Liver (tissue), 8 donors: ENCODE measurements at regions not wholly inside any gene's neighbourhood (a gene's known extent, or its start where the extent isn't known, plus 50 kb on each side); places are given as distances from the start of the nearest gene placed in this dataset.
A peak's percentile ranks its signal among the peaks of the same experiment; 100 is the strongest.

Source experiments
- DNase-seq: peaks from one replicate; pipeline ENCODE4 v3.0.0-alpha.2; 2017; ENCODE audit warnings: low spot score
- H3K27ac ChIP-seq, 2 donors: one replicate each; pipeline ENCODE4 v1.7.0; 2013; ENCODE audit warnings: inconsistent platforms in 2 of 2, low read length in 2 of 2, control low read depth in 1 of 2, low read depth in 1 of 2, mild to moderate bottlenecking in 1 of 2
- H3K27me3 ChIP-seq, 4 donors: one replicate each; pipeline versions ENCODE4 v1.6.1 to v1.7.0; 2013; ENCODE audit warnings: low read length in 3 of 4, inconsistent platforms in 1 of 4, mild to moderate bottlenecking in 1 of 4, moderate library complexity in 1 of 4; ENCODE audit not compliant: control insufficient read depth in 4 of 4, insufficient read depth in 4 of 4
- H3K36me3 ChIP-seq, 4 donors: one replicate each; pipeline versions ENCODE4 v1.6.1 to v1.7.0; 2013; ENCODE audit warnings: low read length in 3 of 4, mild to moderate bottlenecking in 3 of 4, low read depth in 1 of 4, moderate library complexity in 1 of 4; ENCODE audit not compliant: control insufficient read depth in 4 of 4, insufficient read depth in 3 of 4
- H3K4me1 ChIP-seq, 4 donors: one replicate each; pipeline versions ENCODE4 v1.6.1 to v1.7.0; 2013; ENCODE audit warnings: low read length in 3 of 4, mild to moderate bottlenecking in 3 of 4, moderate library complexity in 1 of 4; ENCODE audit not compliant: control insufficient read depth in 4 of 4, insufficient read depth in 4 of 4
- H3K4me3 ChIP-seq, 3 donors: one replicate each; pipeline versions ENCODE4 v1.6.1 to v1.7.0; 2013; ENCODE audit warnings: low read length in 3 of 3, control low read depth in 1 of 3, low read depth in 1 of 3, mild to moderate bottlenecking in 1 of 3
- H3K9ac ChIP-seq, 2 donors: one replicate each; pipeline ENCODE4 v1.7.0; 2013; ENCODE audit warnings: low read length in 2 of 2, mild to moderate bottlenecking in 2 of 2, moderate library complexity in 2 of 2, control low read depth in 1 of 2, low read depth in 1 of 2
- H3K9me3 ChIP-seq, 4 donors: one replicate each; pipeline versions ENCODE4 v1.6.1 to v1.7.0; 2013; ENCODE audit warnings: low read length in 3 of 4; ENCODE audit not compliant: control insufficient read depth in 4 of 4
- EGR1 ChIP-seq, 2 donors: IDR thresholded peaks; 2 replicates each; pipeline ENCODE4 v1.6.1; 2016 to 2018; ENCODE audit warnings: antibody characterized with exemption in 2 of 2, low read depth in 2 of 2
- FOXA1 ChIP-seq: IDR thresholded peaks from 2 replicates; pipeline ENCODE4 v1.6.1; 2016; ENCODE audit warnings: antibody characterized with exemption
- FOXA2 ChIP-seq: IDR thresholded peaks from 2 replicates; pipeline ENCODE4 v1.6.1; 2016; ENCODE audit warnings: antibody characterized with exemption
- GABPA ChIP-seq, 2 donors: IDR thresholded peaks in 1 of 2; conservative IDR thresholded peaks in 1 of 2; 2 replicates each; pipeline ENCODE4 v1.6.1; 2016; ENCODE audit warnings: antibody characterized with exemption in 2 of 2, mild to moderate bottlenecking in 1 of 2, moderate library complexity in 1 of 2
- HNF4A ChIP-seq, 2 donors: conservative IDR thresholded peaks; 2 replicates each; pipeline ENCODE4 v1.6.1; 2016; ENCODE audit warnings: antibody characterized with exemption in 2 of 2, mild to moderate bottlenecking in 2 of 2
- HNF4G ChIP-seq: IDR thresholded peaks from 2 replicates; pipeline ENCODE4 v1.6.1; 2016; ENCODE audit warnings: antibody characterized with exemption
- JUND ChIP-seq, 2 donors: IDR thresholded peaks; 2 replicates each; pipeline ENCODE4 v1.6.1; 2016; ENCODE audit warnings: antibody characterized with exemption in 2 of 2
- MAX ChIP-seq: IDR thresholded peaks from 2 replicates; pipeline ENCODE4 v1.6.1; 2016; ENCODE audit warnings: antibody characterized with exemption
- NR2F2 ChIP-seq: IDR thresholded peaks from 2 replicates; pipeline ENCODE4 v1.6.1; 2016; ENCODE audit warnings: antibody characterized with exemption
- RAD21 ChIP-seq, 2 donors: IDR thresholded peaks; 2 replicates each; pipeline ENCODE4 v1.6.1; 2016; ENCODE audit warnings: antibody characterized with exemption in 2 of 2, mild to moderate bottlenecking in 2 of 2
- RXRA ChIP-seq, 2 donors: IDR thresholded peaks; 2 replicates each; pipeline ENCODE4 v1.6.1; 2017 to 2018; ENCODE audit warnings: antibody characterized with exemption in 2 of 2, mild to moderate bottlenecking in 1 of 2
- SP1 ChIP-seq: IDR thresholded peaks from 2 replicates; pipeline ENCODE4 v1.6.1; 2018; ENCODE audit warnings: antibody characterized with exemption, mild to moderate bottlenecking
- TAF1 ChIP-seq: conservative IDR thresholded peaks from 2 replicates; pipeline ENCODE4 v1.6.1; 2016; ENCODE audit warnings: antibody characterized with exemption, mild to moderate bottlenecking
- YY1 ChIP-seq: IDR thresholded peaks from 2 replicates; pipeline ENCODE4 v1.6.1; 2016; ENCODE audit warnings: antibody characterized with exemption, mild to moderate bottlenecking
- ZBTB33 ChIP-seq: IDR thresholded peaks from 2 replicates; pipeline ENCODE4 v1.6.1; 2016; ENCODE audit warnings: antibody characterized with exemption
- WGBS: extraction: QIAGEN DNeasy Blood & Tissue Kit; methylation state at CpG from one replicate; pipeline ENCODE4 v1.1.7; 2013; 5-methylcytosine and 5-hydroxymethylcytosine counted together
- TF ChIP-seq, protein P1 (sequence below): IDR thresholded peaks from 2 replicates; pipeline ENCODE4 v1.6.1; 2016; ENCODE audit warnings: antibody characterized with exemption
- TF ChIP-seq, protein P2 (sequence below): IDR thresholded peaks from 2 replicates; pipeline ENCODE4 v1.6.1; 2016; ENCODE audit warnings: antibody characterized with exemption, mild to moderate bottlenecking
- TF ChIP-seq, protein P3 (sequence below): fragments of 150-350 bp; IDR thresholded peaks from 2 replicates; pipeline ENCODE4 v1.5.1; 2017; ENCODE audit warnings: improper control_type of control experiment, low read depth, low read length; ENCODE audit not compliant: missing input control
- donor health status: healthy.
- donor health status: healthy.
- donor health status: healthy.
- donor health status: healthy.
- donor health status: healthy.

- 25% methylated on average over 1 of the region's 1 CpG for WGBS
- Histone ChIP-seq H3K27ac (peak overlapping the region in 1 of 2 donors; percentile 40), H3K27me3 (no peaks in the 10 kb centered on the region), H3K4me1 (peaks cover 9 to 37% (median 29%) of the 10 kb centered on the region in 4 donors), H3K4me3 (no peak overlapping the region), H3K9ac (no peak overlapping the region), H3K36me3 (no peaks in the 10 kb centered on the region), H3K9me3 (no peaks in the 10 kb centered on the region)
- TF ChIP-seq JUND (IDR thresholded peaks at IDR 0.05) (peak; percentile 61 to 79), NR2F2 (peak; percentile 51), TAF1 (no peak), EGR1 (IDR thresholded peaks at IDR 0.05; ENCODE audit: low read depth in 2 of 2) (peak in 1 of 2 donors; percentile 61), FOXA1 (peak; percentile 91), RXRA (IDR thresholded peaks at IDR 0.05) (peak; percentile 90 to 96), ZBTB33 (no peak), MAX (peak; percentile 81), SP1 (peak; percentile 87), YY1 (peak; percentile 95), FOXA2 (peak; percentile 87), RAD21 (IDR thresholded peaks at IDR 0.05) (peak; percentile 59 to 65), HNF4A (conservative IDR thresholded peaks at IDR 0.05) (peak; percentile 94 to 97), HNF4G (peak; percentile 82), GABPA (IDR thresholded peaks at IDR 0.05 in 1 of 2, conservative IDR thresholded peaks at IDR 0.05 in 1 of 2) (no peak)
- TF ChIP-seq, protein P1, sequence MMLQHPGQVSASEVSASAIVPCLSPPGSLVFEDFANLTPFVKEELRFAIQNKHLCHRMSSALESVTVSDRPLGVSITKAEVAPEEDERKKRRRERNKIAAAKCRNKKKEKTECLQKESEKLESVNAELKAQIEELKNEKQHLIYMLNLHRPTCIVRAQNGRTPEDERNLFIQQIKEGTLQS, result no peak
- TF ChIP-seq, protein P2, sequence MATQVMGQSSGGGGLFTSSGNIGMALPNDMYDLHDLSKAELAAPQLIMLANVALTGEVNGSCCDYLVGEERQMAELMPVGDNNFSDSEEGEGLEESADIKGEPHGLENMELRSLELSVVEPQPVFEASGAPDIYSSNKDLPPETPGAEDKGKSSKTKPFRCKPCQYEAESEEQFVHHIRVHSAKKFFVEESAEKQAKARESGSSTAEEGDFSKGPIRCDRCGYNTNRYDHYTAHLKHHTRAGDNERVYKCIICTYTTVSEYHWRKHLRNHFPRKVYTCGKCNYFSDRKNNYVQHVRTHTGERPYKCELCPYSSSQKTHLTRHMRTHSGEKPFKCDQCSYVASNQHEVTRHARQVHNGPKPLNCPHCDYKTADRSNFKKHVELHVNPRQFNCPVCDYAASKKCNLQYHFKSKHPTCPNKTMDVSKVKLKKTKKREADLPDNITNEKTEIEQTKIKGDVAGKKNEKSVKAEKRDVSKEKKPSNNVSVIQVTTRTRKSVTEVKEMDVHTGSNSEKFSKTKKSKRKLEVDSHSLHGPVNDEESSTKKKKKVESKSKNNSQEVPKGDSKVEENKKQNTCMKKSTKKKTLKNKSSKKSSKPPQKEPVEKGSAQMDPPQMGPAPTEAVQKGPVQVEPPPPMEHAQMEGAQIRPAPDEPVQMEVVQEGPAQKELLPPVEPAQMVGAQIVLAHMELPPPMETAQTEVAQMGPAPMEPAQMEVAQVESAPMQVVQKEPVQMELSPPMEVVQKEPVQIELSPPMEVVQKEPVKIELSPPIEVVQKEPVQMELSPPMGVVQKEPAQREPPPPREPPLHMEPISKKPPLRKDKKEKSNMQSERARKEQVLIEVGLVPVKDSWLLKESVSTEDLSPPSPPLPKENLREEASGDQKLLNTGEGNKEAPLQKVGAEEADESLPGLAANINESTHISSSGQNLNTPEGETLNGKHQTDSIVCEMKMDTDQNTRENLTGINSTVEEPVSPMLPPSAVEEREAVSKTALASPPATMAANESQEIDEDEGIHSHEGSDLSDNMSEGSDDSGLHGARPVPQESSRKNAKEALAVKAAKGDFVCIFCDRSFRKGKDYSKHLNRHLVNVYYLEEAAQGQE, result peak; percentile 87
- TF ChIP-seq, protein P3, sequence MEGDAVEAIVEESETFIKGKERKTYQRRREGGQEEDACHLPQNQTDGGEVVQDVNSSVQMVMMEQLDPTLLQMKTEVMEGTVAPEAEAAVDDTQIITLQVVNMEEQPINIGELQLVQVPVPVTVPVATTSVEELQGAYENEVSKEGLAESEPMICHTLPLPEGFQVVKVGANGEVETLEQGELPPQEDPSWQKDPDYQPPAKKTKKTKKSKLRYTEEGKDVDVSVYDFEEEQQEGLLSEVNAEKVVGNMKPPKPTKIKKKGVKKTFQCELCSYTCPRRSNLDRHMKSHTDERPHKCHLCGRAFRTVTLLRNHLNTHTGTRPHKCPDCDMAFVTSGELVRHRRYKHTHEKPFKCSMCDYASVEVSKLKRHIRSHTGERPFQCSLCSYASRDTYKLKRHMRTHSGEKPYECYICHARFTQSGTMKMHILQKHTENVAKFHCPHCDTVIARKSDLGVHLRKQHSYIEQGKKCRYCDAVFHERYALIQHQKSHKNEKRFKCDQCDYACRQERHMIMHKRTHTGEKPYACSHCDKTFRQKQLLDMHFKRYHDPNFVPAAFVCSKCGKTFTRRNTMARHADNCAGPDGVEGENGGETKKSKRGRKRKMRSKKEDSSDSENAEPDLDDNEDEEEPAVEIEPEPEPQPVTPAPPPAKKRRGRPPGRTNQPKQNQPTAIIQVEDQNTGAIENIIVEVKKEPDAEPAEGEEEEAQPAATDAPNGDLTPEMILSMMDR, result no peak
- no peak for DNase-seq
These were observed 101.3 kb upstream of the E2F8 start for GRCh38 chr11:19342036-19342435.
